GM19324 (cell line): ENCODE measurements at regions not wholly inside any gene's neighbourhood (a gene's known extent, or its start where the extent isn't known, plus 50 kb on each side); places are given as distances from the start of the nearest gene placed in this dataset.

Experiments used
- ATAC-seq: cut with Tn5 transposase; IDR thresholded peaks from one replicate; pipeline ENCODE4 v1.9.1; 2021; ENCODE audit warnings: mild to moderate bottlenecking, moderate library complexity; ENCODE audit not compliant: unreplicated experiment, low FRiP score

- ATAC-seq = no peak
Measured at GRCh38 chr6:121020656-121021055, 313.6 kb downstream of the TBC1D32 start.

- no peak for ATAC-seq
Measured at GRCh38 chr6:121008553-121008952, 325.7 kb downstream of the TBC1D32 start.

- ATAC-seq = no peak
Measured at GRCh38 chr6:121006024-121006423, 328.3 kb downstream of the TBC1D32 start.

DNA sequence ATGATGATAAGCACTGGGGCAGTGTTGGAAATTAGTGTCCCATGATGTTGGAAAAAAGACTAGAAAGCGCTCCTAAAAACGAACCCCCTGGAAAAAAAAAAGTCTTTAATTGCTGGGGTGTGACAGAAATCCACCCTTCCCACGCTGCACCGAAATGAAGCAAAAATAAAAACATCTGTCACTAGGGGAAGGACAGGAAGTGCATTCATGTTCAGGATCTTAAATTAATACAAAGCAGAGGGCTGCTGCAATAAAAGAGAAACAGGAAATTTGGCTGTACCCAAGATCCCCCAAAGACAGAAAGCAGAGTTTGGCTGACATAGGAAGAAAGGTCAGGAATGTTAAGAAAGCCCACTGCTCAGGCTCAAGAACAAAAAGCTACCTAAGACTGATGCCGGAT is 333.9 kb downstream of the TBC1D32 start:
- no peak for ATAC-seq

GRCh38 chr6:120996340-120996739 is 337.9 kb downstream of the TBC1D32 start:
- no peak for ATAC-seq

DNA sequence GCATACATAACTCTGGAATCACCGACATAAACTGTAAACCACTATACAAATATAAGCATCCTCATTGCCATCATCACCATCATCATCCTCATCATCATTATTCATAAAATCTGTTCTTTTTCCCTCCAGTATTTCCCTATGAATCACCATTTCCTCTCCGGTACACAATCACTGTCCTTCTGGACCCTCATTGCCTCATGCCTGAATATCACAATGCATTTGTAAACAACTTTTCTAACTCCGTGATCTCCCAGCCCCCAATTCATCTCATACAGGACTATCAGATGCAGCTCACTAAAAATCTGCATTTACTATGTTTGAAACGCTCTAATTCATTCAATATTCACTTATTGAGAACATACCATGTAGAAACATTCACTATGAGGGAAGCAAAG is 339.7 kb downstream of the TBC1D32 start:
- ATAC-seq = no peak

- ATAC-seq = no peak
Measured at GRCh38 chr6:120993929-120994572, 340.2 kb downstream of the TBC1D32 start.

GRCh38 chr6:120992257-120992656 is 342.0 kb downstream of the TBC1D32 start:
- no peak for ATAC-seq

DNA sequence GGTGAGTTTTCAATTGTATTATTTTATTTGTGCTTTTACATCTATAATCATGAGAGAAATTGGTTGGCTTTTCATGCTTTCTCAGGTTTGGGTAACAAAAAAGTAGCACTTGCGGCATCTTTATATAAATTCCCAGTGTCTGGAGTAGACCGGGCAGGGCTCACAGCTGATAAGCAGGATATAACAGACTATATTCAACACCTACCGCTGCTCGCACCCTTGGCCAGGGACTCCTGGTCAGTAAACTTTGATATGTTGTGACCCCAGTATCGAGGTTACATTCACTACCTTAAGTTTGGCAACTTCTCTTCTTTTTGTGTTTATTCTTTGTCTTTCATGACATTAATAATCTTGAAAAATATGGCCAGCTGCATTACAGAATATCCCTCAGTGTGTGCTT is 343.4 kb downstream of the TBC1D32 start:
- ATAC-seq = no peak

DNA sequence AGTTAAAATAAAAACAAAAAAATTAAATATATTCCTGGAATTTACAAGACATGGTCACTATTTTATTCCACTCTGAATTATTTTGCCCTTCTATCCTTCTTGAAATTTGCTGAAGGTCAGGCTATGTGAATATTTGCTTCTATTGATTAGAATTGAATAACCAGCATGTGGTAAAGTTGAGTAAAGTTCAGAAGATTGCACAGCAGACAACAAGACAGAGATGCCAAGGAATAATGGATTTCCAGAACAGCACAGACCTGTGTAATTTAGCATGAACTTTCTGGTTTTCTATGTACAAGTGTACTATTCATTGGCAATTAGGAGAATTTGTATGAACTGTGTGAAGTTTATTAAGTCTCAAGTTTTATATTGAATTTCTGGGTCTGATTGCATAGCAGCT is 352.4 kb downstream of the TBC1D32 start:
- no peak for ATAC-seq

DNA sequence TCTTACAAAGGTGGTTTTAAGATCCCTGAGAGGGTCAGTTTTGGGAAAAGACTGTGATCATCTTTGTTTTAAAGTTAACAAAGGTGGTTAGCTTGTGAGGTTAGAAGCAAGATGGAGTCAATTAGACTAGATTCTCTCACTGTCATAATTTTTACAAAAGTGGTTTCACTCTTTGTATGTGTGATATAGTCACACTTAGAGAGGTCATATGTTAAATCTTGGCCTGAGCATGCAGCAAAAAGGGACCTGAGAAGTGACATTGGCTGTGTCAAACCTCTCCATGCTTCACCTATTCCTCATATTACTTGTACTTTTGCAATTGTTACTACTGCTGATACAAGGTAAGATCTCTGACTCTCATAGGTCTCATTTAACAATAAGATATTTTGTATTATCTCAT is 368.0 kb downstream of the TBC1D32 start:
- ATAC-seq = no peak

- no peak for ATAC-seq
Measured at GRCh38 chr6:120965814-120966213, 368.5 kb downstream of the TBC1D32 start.

- ATAC-seq = no peak
Measured at GRCh38 chr6:120960761-120961160, 373.5 kb downstream of the TBC1D32 start.

GRCh38 chr6:120954111-120954510 is 380.2 kb downstream of the TBC1D32 start:
- ATAC-seq = no peak

GRCh38 chr6:120951258-120951657 is 383.0 kb downstream of the TBC1D32 start:
- no peak for ATAC-seq

DNA sequence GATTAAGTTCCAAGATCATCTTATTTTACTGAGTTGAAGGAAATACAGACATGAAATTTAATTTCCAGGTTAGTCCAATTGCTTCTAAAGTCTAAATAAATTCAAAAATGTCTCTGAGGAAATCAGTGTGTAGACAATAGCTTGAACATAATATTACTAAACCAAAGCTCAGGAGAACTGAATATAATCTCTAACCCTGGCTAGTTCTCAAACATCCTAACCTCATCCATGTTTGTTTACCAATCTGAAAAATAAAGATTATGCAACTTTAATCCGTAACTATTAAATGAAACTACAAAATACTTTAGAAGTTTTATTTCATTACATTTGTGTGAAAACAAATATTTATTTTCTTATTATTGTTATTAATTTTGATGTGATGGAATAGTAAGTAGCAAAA is 387.2 kb downstream of the TBC1D32 start:
- ATAC-seq = no peak

- peak; percentile 70 for ATAC-seq
Measured at GRCh38 chr6:120945905-120946594, 388.2 kb downstream of the TBC1D32 start.

DNA sequence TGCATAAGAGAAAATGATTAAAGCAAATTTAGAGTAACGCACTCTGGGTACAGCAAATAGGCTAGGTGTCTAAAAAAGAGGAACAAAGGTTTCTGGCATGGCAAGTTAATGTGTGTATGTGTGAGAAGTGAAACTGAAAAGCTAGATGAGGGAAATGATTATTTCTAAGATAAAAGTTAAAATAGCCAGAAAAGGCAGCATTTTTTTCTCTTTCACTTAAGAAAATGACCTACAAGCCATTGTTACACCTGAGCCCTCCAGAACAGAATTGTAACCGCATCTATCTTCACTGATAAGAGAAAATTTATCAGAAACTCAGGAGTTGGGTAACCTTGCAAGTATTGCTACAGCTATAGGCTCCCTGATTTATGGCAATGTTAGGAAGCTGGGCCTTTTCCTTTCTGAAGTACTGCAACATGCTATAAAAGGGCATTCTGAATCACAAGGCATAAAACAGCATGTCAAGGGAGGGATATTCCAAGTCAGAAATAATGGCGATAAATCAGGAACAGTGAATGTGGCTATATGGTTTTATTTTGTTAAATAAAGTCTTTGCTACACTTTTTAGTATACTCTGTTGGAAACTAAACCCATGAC is 395.3 kb downstream of the TBC1D32 start:
- peak; percentile 99 for ATAC-seq

DNA sequence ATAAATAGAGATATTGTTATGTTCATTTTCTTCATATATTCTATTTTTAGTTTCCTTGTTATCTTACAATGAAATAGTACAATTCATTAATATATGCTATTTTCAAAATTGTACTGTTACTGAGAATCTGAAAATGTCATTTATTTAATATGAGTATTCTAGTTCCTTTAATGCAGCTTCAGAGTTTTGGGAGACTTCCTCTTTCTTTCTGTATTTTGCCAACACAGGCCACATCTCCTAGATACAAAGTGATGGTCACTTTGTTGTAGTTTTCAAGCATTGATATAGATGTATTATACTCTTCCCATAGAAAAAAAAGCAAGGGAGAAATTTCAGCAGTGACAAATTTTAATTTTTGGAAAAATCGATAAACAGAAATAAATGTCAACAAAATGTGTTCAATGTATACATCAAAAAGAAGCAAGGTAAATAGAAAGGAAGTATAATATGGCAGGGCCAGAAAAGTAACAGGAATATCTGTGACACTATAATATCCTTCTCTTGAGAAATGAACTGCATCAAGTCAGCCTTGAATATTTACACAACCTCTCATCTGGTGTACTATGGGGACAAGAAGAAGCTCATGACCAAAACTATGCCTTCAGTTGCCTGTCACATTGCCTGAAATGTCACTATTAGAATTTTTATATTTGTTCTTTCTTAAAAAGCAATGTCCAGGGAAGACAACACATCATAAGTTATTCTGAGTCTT is 396.0 kb downstream of the TBC1D32 start:
- peak; percentile 41 for ATAC-seq

DNA sequence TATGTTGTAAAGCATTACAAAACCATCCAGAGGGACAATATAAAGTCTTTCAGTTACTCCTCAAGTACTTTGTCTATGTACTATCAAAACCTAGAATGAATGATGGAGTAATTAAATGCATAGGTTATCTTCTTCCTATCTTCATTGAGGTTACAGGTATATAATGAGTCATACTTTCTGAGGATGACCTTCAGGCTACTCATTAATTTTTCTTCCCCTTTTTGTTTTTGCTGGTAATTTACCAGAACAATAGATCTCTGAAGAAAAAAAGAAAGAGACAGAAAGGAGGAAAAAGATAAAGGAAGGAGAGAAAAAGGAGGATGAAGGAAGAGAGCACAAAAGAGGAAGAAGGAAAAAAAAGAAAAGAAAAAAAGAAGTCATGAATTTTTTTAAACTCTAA is 398.4 kb downstream of the TBC1D32 start:
- no peak for ATAC-seq

GRCh38 chr6:120935016-120935415 is 399.3 kb downstream of the TBC1D32 start:
- ATAC-seq = no peak
